Trophoblast cell (in vitro differentiated cells and primary cell): ENCODE measurements at regions not wholly inside any gene's neighbourhood (a gene's known extent, or its start where the extent isn't known, plus 50 kb on each side); places are given as distances from the start of the nearest gene placed in this dataset.

Experiments
- DNase-seq, 2 donors: peaks; one replicate each; pipeline ENCODE4 v3.0.0-alpha.2; 2016
- H2AFZ ChIP-seq: 2 replicates; pipeline ENCODE4 v1.6.1; 2013; ENCODE audit warnings: low read length, moderate library complexity, mild to moderate bottlenecking; ENCODE audit not compliant: insufficient read depth, poor library complexity
- H2AK5ac ChIP-seq: 2 replicates; pipeline ENCODE4 v1.6.1; 2013; ENCODE audit warnings: mild to moderate bottlenecking, low read length
- H2BK120ac ChIP-seq: 2 replicates; pipeline ENCODE4 v1.6.1; 2013; ENCODE audit warnings: low read length, mild to moderate bottlenecking, moderate library complexity; ENCODE audit not compliant: insufficient read depth, poor library complexity
- H2BK12ac ChIP-seq: 2 replicates; pipeline ENCODE4 v1.6.1; 2013; ENCODE audit warnings: mild to moderate bottlenecking, low read length, moderate library complexity
- H2BK5ac ChIP-seq: 2 replicates; pipeline ENCODE4 v1.6.1; 2013; ENCODE audit warnings: low read length, low read depth, moderate library complexity, mild to moderate bottlenecking; ENCODE audit not compliant: poor library complexity
- H3K14ac ChIP-seq: 2 replicates; pipeline ENCODE4 v1.6.1; 2013; ENCODE audit warnings: mild to moderate bottlenecking, low read length
- H3K18ac ChIP-seq: 2 replicates; pipeline ENCODE4 v1.6.1; 2013; ENCODE audit warnings: mild to moderate bottlenecking, low read length
- H3K23ac ChIP-seq: 2 replicates; pipeline ENCODE4 v1.6.1; 2013; ENCODE audit warnings: low read length
- H3K27ac ChIP-seq: 2 replicates; pipeline ENCODE4 v1.5.1; 2013; ENCODE audit warnings: low read depth, mild to moderate bottlenecking, inconsistent platforms, low read length, moderate library complexity
- H3K27me3 ChIP-seq: 2 replicates; pipeline ENCODE4 v1.6.1; 2013; ENCODE audit warnings: inconsistent platforms, mild to moderate bottlenecking, low read length, moderate library complexity; ENCODE audit not compliant: insufficient read depth
- H3K36me3 ChIP-seq, 2 experiments: 1 replicate in 1 of 2; 2 replicates in 1 of 2; pipeline ENCODE4 v1.6.1; 2013; ENCODE audit warnings: low read length in 2 of 2, mild to moderate bottlenecking in 2 of 2, moderate library complexity in 1 of 2; ENCODE audit not compliant: insufficient read depth in 2 of 2, control insufficient read depth in 1 of 2
- H3K4ac ChIP-seq: 2 replicates; pipeline ENCODE4 v1.6.1; 2013; ENCODE audit warnings: low read depth, mild to moderate bottlenecking, low read length, moderate library complexity
- H3K4me1 ChIP-seq, 2 experiments: 1 replicate in 1 of 2; 2 replicates in 1 of 2; pipeline ENCODE4 v1.6.1; 2013; ENCODE audit warnings: low read length in 2 of 2, mild to moderate bottlenecking in 2 of 2, moderate library complexity in 1 of 2; ENCODE audit not compliant: insufficient read depth in 2 of 2, control insufficient read depth in 1 of 2
- H3K4me2 ChIP-seq: 2 replicates; pipeline ENCODE4 v1.6.1; 2013; ENCODE audit warnings: inconsistent platforms, mild to moderate bottlenecking, low read length, moderate library complexity
- H3K4me3 ChIP-seq: 2 replicates; pipeline ENCODE4 v1.5.1; 2013; ENCODE audit warnings: mild to moderate bottlenecking, low read depth, low read length, inconsistent platforms
- H3K79me1 ChIP-seq: one replicate; pipeline ENCODE4 v1.6.1; 2013; ENCODE audit warnings: low read length
- H3K79me2 ChIP-seq: 2 replicates; pipeline ENCODE4 v1.6.1; 2013; ENCODE audit warnings: low read length, mild to moderate bottlenecking; ENCODE audit not compliant: control insufficient read depth, insufficient read depth, poor library complexity
- H3K9ac ChIP-seq: 2 replicates; pipeline ENCODE4 v1.6.1; 2013; ENCODE audit warnings: mild to moderate bottlenecking, low read length
- H3K9me3 ChIP-seq: 2 replicates; pipeline ENCODE4 v1.6.1; 2013; ENCODE audit warnings: low read depth, mild to moderate bottlenecking, control low read depth, inconsistent platforms, low read length; ENCODE audit not compliant: insufficient read depth
- H4K12ac ChIP-seq: 2 replicates; pipeline ENCODE4 v1.6.1; 2013; ENCODE audit warnings: low read depth, mild to moderate bottlenecking, low read length, moderate library complexity
- H4K8ac ChIP-seq: 2 replicates; pipeline ENCODE4 v1.6.1; 2013; ENCODE audit warnings: low read depth, mild to moderate bottlenecking, low read length, moderate library complexity
- H4K91ac ChIP-seq: one replicate; pipeline ENCODE4 v1.6.1; 2013; ENCODE audit warnings: low read depth, mild to moderate bottlenecking, low read length, moderate library complexity
- WGBS: extraction: QIAGEN DNeasy Blood & Tissue Kit; methylation state at CpG from one replicate; pipeline ENCODE4 v1.1.7; 2013; ENCODE audit warnings: missing lambda C conversion rate; ENCODE audit not compliant: insufficient read length, insufficient coverage; ENCODE audit errors: extremely low coverage; 5-methylcytosine and 5-hydroxymethylcytosine counted together

GRCh38 chr21:35460441-35460840 lies 411.3 kb upstream of the RUNX1 start:
- H3K36me3 ChIP-seq, result no peaks in the 10 kb centered on the region
- no peak for DNase-seq
- no peak overlapping the region for H3K23ac ChIP-seq
- no peak overlapping the region for H2BK12ac ChIP-seq
- peaks cover 1% of the 10 kb centered on the region for H3K9me3 ChIP-seq
- no peak overlapping the region for H3K4me3 ChIP-seq
- no peak overlapping the region for H3K18ac ChIP-seq
- H2AFZ ChIP-seq, result no peak overlapping the region
- H3K4me1 ChIP-seq, result no peaks in the 10 kb centered on the region
- H4K8ac ChIP-seq, result no peak overlapping the region
- H4K12ac ChIP-seq, result no peak overlapping the region
- no peaks in the 10 kb centered on the region for H3K79me1 ChIP-seq
- H2AK5ac ChIP-seq, result no peak overlapping the region
- no peak overlapping the region for H3K9ac ChIP-seq
- no peak overlapping the region for H3K14ac ChIP-seq
- H3K4ac ChIP-seq, result no peak overlapping the region
- no CpG with 5 or more reads among the region's 9 CpGs for WGBS
- H3K4me2 ChIP-seq, result no peak overlapping the region
- H2BK120ac ChIP-seq, result no peak overlapping the region
- no peaks in the 10 kb centered on the region for H3K27me3 ChIP-seq
- H3K79me2 ChIP-seq, result no peaks in the 10 kb centered on the region
- H3K27ac ChIP-seq, result no peak overlapping the region
- H4K91ac ChIP-seq, result no peak overlapping the region
- no peak overlapping the region for H2BK5ac ChIP-seq

- no peak overlapping the region for H3K4me3 ChIP-seq
- H3K27ac ChIP-seq, result no peak overlapping the region
- H3K4me2 ChIP-seq, result no peak overlapping the region
- H4K91ac ChIP-seq, result no peak overlapping the region
- H3K14ac ChIP-seq, result no peak overlapping the region
- no peaks in the 10 kb centered on the region for H3K9me3 ChIP-seq
- no peak for DNase-seq
- no peak overlapping the region for H3K9ac ChIP-seq
- H3K4ac ChIP-seq, result no peak overlapping the region
- H3K18ac ChIP-seq, result no peak overlapping the region
- no peaks in the 10 kb centered on the region for H3K36me3 ChIP-seq
- H4K12ac ChIP-seq, result no peak overlapping the region
- H2AK5ac ChIP-seq, result no peak overlapping the region
- no peaks in the 10 kb centered on the region for H3K27me3 ChIP-seq
- no peak overlapping the region for H4K8ac ChIP-seq
- H2BK12ac ChIP-seq, result no peak overlapping the region
- H3K23ac ChIP-seq, result no peak overlapping the region
- no peaks in the 10 kb centered on the region for H3K4me1 ChIP-seq
- H2BK5ac ChIP-seq, result no peak overlapping the region
- no peaks in the 10 kb centered on the region for H3K79me2 ChIP-seq
- no CpG with 5 or more reads among the region's 5 CpGs for WGBS
- no peak overlapping the region for H2BK120ac ChIP-seq
- no peaks in the 10 kb centered on the region for H3K79me1 ChIP-seq
- no peak overlapping the region for H2AFZ ChIP-seq
Observed at GRCh38 chr21:35458405-35458804, 409.3 kb upstream of the RUNX1 start.

- H2AK5ac ChIP-seq, result no peak overlapping the region
- no peak overlapping the region for H4K91ac ChIP-seq
- H3K23ac ChIP-seq, result no peak overlapping the region
- H3K9ac ChIP-seq, result no peak overlapping the region
- no peak overlapping the region for H3K18ac ChIP-seq
- no peaks in the 10 kb centered on the region for H3K9me3 ChIP-seq
- H3K27me3 ChIP-seq, result no peaks in the 10 kb centered on the region
- no peaks in the 10 kb centered on the region for H3K79me2 ChIP-seq
- no peak overlapping the region for H2BK5ac ChIP-seq
- DNase-seq, result no peak
- no peaks in the 10 kb centered on the region for H3K36me3 ChIP-seq
- H3K4me1 ChIP-seq, result no peaks in the 10 kb centered on the region
- no peak overlapping the region for H3K4me3 ChIP-seq
- H2BK120ac ChIP-seq, result no peak overlapping the region
- no peak overlapping the region for H3K27ac ChIP-seq
- no CpG with 5 or more reads among the region's 8 CpGs for WGBS
- H3K4ac ChIP-seq, result no peak overlapping the region
- H4K8ac ChIP-seq, result no peak overlapping the region
- no peak overlapping the region for H3K14ac ChIP-seq
- H4K12ac ChIP-seq, result no peak overlapping the region
- no peak overlapping the region for H2AFZ ChIP-seq
- no peak overlapping the region for H2BK12ac ChIP-seq
- no peaks in the 10 kb centered on the region for H3K79me1 ChIP-seq
- H3K4me2 ChIP-seq, result no peak overlapping the region
Observed at GRCh38 chr21:35457097-35457804, 408.1 kb upstream of the RUNX1 start.

- no peaks in the 10 kb centered on the region for H3K79me1 ChIP-seq
- DNase-seq, result peak in 1 of 2 donors; percentile 23
- no peaks in the 10 kb centered on the region for H3K36me3 ChIP-seq
- no peak overlapping the region for H2BK120ac ChIP-seq
- H3K23ac ChIP-seq, result no peak overlapping the region
- H3K27me3 ChIP-seq, result no peaks in the 10 kb centered on the region
- no peak overlapping the region for H3K27ac ChIP-seq
- H4K12ac ChIP-seq, result no peak overlapping the region
- no CpG with 5 or more reads among the region's 1 CpG for WGBS
- H4K91ac ChIP-seq, result no peak overlapping the region
- H3K4me2 ChIP-seq, result no peak overlapping the region
- no peak overlapping the region for H3K9ac ChIP-seq
- no peak overlapping the region for H2BK5ac ChIP-seq
- no peak overlapping the region for H4K8ac ChIP-seq
- H3K14ac ChIP-seq, result no peak overlapping the region
- peaks cover 10% of the 10 kb centered on the region for H3K9me3 ChIP-seq
- H2AFZ ChIP-seq, result no peak overlapping the region
- no peaks in the 10 kb centered on the region for H3K79me2 ChIP-seq
- no peak overlapping the region for H3K4me3 ChIP-seq
- H3K4me1 ChIP-seq, result no peaks in the 10 kb centered on the region
- H3K18ac ChIP-seq, result no peak overlapping the region
- no peak overlapping the region for H2AK5ac ChIP-seq
- H3K4ac ChIP-seq, result no peak overlapping the region
- no peak overlapping the region for H2BK12ac ChIP-seq
Observed at GRCh38 chr21:35451276-35451675, 402.2 kb upstream of the RUNX1 start.
